Ishikawa (cell line): ENCODE measurements at regions not wholly inside any gene's neighbourhood (a gene's known extent, or its start where the extent isn't known, plus 50 kb on each side); places are given as distances from the start of the nearest gene placed in this dataset.

Source experiments
- RAD21 ChIP-seq: IDR thresholded peaks from 2 replicates; pipeline ENCODE4 v1.6.1; 2012; ENCODE audit warnings: low read depth
- YY1 ChIP-seq: IDR thresholded peaks from 2 replicates; pipeline ENCODE4 v1.6.1; 2012; ENCODE audit warnings: low read depth

DNA sequence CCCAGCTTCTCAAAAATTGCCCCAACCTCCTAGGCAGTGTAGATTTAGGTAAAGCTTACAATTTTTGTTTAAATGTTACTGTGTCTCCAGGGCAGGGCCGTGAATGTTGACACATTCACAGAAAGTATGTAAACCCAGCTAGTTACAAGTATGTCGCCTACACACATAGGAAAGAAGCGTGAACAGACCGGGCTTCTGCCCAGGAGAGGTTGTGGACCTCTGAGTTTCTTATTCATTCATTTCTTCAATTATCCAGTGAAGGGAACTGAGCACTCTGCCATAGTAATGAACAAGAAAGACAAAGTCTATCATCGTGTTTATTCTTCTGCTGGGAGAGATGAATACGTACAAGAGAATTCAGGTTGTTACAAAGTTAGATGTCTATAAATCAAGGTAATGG, 93.2 kb downstream of the TRIML1 start:
- no peak for TF ChIP-seq RAD21
- no peak for TF ChIP-seq YY1
